IPS-NIHi7 (cell line): ENCODE measurements at regions not wholly inside any gene's neighbourhood (a gene's known extent, or its start where the extent isn't known, plus 50 kb on each side); places are given as distances from the start of the nearest gene placed in this dataset.
A peak's percentile ranks its signal among the peaks of the same experiment; 100 is the strongest.
"Not testable (repeated sequence)": the region's sequence is repeated elsewhere in the genome, so short reads cannot be mapped to it uniquely, and the experiment has no call there.

Source experiments
- DNase-seq: peaks from one replicate; pipeline ENCODE4 v3.0.0; 2012; ENCODE audit warnings: mixed read lengths; ENCODE audit errors: extremely low spot score

- DNase-seq, result peak; percentile 11
Observed at GRCh38 chr2:150267651-150268415, 219.6 kb downstream of the RND3 start.

DNA sequence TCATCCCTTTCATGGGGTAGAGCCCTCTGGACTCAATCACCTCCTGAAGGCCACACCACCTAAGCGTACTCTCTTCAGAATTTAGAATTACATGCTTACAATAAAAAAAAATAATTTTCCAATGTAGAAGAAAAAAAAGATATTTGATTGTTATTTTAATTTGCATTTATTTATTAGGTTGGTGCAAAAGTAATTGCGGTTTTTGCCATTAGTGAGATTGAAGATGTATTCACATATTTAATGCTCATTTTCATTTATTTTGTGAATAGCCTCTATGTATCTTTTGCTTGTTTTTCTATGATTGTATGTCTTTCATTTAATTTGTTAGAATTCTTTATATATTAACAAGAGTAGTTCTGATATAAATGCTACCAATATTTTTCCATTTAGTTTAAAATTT, 220.5 kb downstream of the RND3 start:
- DNase-seq, result no peak

- DNase-seq, result no peak
Observed at GRCh38 chr2:150264442-150264841, 223.0 kb downstream of the RND3 start.

DNA sequence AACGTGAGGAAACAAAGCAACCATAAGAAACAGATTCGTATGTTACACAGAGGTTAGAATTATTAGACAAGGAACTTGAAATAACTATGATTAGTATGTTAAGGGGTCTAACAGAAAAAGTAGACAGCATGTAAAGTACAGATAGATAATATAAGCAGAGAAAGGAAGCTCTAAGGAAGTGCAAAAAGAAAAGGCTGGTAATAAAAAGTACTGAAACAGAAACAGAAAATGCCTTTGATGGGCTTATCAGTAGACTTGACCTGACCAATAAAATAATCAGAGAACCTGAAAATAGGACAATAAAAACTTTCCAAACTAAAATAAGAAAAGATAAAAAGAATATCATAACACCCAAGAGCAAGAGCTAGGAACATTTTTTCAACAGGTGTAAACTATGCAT, 225.8 kb downstream of the RND3 start:
- DNase-seq, result no peak

DNA sequence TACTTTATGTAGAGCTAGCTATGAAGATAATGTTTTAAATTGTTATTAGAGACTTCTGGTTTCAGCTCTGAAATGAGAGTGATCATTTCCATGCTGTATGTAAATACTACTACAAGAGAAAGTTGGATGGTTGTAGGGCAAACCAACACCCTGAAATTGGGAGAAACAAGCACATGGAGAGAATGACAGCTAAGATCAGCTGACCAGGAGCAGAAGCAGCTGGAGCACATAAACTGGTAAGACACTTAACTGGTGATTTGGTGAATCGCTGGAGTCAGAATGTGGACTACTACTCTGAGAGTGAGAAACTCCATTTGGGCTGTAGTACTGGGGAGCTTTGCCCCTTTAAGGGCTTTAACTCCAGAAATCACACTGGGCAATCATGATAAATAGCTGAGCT, 226.8 kb downstream of the RND3 start:
- DNase-seq, result no peak

DNA sequence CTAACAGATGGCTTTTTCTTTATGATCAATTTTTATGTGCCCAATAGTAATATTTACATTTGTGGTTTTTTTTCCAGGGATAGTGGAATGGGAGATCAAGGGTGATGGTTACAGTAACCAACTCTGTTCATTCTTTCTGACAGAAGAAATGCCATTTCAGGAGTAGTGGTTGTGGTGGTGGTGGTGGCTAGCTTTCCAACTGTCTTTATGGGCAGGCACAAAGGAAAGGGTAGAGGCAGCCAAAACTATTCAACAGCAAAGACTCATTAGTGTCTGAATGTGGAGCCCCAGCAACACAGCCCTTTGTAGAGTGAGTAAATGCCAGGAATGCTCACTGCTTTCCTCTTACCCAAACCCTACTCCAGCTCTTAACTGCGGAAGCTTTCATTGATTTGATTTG, 227.7 kb downstream of the RND3 start:
- DNase-seq, result no peak

- no peak for DNase-seq
Observed at GRCh38 chr2:150258781-150259307, 228.6 kb downstream of the RND3 start.

- no peak for DNase-seq
Observed at GRCh38 chr2:150256736-150257135, 230.7 kb downstream of the RND3 start.

DNA sequence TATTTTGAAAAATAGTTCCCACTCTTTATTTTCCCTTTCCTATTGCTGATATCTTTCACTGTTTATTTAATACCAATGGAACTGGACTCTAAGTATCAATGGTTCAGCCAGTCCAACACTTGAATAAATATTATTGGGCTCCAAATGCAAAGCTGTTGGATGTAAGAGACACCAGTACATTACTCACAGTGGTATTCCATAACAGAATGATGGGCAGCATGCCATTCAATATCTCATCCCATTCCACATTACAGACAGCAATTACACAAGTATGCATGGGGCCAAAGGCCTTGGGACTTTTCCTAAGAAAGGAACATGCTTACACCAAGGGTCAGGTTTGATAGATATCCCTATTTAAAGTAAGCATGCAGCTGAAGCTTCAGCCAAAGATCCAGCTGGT, 231.9 kb downstream of the RND3 start:
- no peak for DNase-seq

DNA sequence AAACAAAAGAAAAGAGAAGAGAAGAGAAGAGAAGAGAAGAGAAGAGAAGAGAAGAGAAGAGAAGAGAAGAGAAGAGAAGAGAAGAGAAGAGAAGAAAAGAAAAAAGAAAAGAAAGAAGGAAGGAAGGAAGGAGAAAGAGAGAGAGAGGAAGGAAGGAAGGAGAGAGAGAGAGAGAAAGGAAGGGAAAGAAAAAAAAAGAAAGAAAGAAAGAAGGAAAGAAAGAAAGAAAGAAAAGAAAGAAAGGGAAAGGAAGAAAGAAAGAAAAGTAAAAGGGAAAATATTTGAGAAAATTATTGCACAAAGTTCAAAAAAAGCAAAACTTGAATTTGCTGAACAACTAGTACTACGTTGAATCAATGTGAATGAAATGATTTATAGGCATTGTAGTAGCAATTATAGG, 237.7 kb downstream of the RND3 start:
- DNase-seq, result not testable (repeated sequence)

DNA sequence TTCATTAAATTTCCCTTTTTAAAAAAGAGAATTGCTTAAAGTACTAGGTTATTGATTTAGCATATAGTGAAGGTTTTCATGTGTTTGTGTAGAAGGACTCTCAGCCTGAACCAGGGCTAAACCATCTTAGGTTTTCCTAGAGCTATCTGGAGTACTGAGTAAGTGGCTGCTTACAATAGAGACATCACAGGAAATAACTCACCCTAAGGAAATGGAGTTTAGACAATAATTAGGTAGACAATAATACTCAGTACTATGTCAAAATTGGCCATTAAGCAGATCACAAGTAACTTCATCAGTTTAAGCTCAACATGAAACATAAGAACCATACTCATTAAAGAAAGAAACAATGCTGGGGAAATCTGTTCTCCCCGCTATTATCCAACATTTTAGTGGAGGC, 240.0 kb downstream of the RND3 start:
- DNase-seq, result no peak

- DNase-seq, result no peak
Observed at GRCh38 chr2:150234787-150235446, 252.6 kb downstream of the RND3 start.

GRCh38 chr2:150232871-150233270, 254.6 kb downstream of the RND3 start:
- no peak for DNase-seq

GRCh38 chr2:150232321-150232720, 255.1 kb downstream of the RND3 start:
- no peak for DNase-seq

DNA sequence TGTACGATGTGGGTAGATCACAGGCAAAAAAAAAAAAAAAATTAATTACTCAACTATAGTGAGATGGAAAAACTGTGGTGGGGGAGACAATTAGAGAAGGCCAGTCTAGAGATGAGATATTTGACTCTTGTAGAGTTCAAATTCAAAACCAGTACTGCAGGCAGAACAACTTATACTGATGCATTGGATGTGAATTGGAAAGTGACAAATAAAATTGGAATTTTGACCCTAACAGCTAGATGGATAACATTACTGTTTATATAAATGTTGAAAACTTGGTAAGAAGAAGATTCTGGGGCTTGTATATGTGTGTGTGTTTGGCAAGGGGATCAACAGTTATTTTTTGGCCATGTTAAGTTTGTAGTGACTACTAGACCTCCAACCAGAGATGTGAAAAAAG, 256.9 kb downstream of the RND3 start:
- DNase-seq, result no peak

- DNase-seq, result no peak
Observed at GRCh38 chr2:150230004-150230403, 257.5 kb downstream of the RND3 start.

- no peak for DNase-seq
Observed at GRCh38 chr2:150228936-150229335, 258.5 kb downstream of the RND3 start.

DNA sequence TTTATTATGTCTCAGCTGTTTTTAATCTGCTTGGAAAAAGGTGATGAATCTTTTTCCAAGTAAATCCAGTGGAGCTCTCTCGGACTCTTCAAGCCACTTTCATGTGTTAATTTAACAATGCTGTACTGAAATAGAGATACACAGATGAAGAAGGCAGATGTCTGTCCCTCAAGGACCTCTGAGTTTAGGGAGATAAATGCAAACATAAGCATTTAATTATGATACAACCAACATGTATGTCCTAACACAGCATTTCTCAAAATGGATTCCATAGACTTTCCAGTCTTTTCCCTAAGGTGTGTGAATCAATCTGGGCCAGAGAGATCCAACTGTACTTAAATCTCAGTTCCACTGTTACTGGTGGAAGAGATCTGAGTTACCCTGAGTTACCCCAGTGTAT, 262.4 kb downstream of the RND3 start:
- no peak for DNase-seq

DNA sequence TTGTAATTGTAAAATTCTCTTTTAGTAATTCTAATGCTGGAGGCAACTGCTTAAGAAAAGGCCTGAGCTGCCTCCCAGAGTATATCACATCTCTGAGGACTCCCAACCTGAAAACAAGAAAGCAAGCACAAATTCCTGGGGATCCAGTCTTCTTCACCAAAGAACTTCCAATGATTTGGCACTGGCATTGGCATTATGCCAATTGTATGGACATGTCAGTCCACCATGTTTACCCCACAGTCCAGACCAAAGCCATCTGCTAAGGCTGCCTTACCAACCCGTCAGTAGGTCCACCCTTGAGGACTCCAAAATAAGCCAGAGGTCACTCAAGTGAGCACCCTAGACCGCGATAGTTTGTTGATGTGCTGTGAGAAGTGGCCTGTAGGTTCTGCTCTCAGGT, 263.1 kb downstream of the RND3 start:
- no peak for DNase-seq

- DNase-seq, result no peak
Observed at GRCh38 chr2:150222942-150223341, 264.5 kb downstream of the RND3 start.

DNA sequence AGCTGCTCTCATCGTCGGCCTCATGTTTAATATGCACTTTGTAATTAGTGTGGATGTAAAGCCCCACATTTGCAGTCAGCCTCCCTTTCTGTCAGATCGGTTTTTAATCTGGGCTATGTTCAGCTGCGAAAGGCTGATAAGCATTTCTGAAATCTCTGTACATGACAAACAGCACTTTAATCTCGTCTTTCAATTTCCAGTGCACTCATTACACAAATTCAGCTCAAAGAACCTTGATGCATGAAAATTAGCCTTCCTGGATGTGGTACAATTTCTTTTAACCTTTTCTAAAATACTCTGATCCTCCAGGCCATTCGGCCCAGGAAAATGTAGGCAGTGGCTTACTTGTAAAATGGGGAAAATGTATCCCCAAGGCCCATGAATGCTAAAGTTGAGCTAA, 265.1 kb downstream of the RND3 start:
- DNase-seq, result no peak

DNA sequence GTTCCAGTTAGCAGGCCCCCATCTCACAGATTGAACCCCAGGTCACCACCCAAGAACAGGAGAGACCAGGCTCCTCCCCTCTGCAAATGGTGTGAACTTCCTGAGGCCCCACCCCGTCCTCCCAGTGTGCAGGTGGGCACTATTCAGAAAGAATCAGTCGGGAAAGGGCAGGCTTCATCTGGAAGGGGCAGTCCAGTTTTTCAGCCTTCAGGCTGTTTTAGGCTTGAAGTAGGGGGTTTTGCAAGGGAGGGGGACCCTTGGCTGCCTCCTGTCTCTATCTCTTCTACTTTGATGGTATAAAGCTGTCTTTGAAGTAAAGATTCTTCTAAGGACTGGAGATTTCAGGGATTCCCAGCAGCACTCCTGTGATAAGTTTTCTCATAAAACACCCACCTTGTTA, 267.6 kb downstream of the RND3 start:
- no peak for DNase-seq

DNA sequence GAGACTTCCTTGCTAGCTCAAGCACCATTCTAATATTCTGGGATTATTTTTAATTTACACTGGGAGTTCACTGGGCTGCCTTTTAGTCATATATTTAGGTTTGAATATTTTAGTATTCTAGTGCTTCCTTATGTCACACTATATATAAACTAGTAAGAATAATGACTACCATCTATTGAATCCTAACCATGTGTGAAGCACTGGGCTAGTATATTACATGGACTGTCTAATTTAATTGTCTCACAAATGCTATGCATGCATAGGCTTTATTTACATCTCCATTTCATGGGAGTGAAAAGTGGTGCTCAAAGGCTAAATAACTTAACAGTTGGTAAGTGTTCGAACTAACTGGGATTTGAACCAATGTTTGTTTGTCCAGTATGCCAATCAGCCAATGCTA, 272.4 kb downstream of the RND3 start:
- DNase-seq, result no peak
